CD8-positive, alpha-beta memory T cell (primary cell): ENCODE measurements at regions not wholly inside any gene's neighbourhood (a gene's known extent, or its start where the extent isn't known, plus 50 kb on each side); places are given as distances from the start of the nearest gene placed in this dataset.
"Not testable (repeated sequence)": the region's sequence is repeated elsewhere in the genome, so short reads cannot be mapped to it uniquely, and the experiment has no call there.

Experiments
- CTCF ChIA-PET: fragments of 350-600 bp; sonication (Branson Sonifier 250); formaldehyde crosslinking; loops from one replicate; lab custom pipeline; 2021; ENCODE audit warnings: antibody characterized with exemption; lab: Charles Lee
- POLR2A ChIA-PET: fragments of 350-600 bp; sonication (Branson Sonifier 250); formaldehyde crosslinking; loops from one replicate; lab custom pipeline; 2021; ENCODE audit warnings: antibody characterized with exemption; lab: Charles Lee
- DNase-seq, 5 donors: peaks; one replicate each; pipeline versions ENCODE4 v3.0.0 to v3.0.0-alpha.2; 2020 to 2022; ENCODE audit warnings: mixed read lengths in 1 of 5
- H3K27ac ChIP-seq: one replicate; pipeline ENCODE4 v1.7.0; 2013; ENCODE audit warnings: low read depth, mild to moderate bottlenecking, low read length, moderate library complexity
- H3K27me3 ChIP-seq: 2 replicates; pipeline ENCODE4 v1.7.0; 2013; ENCODE audit warnings: low read length, mild to moderate bottlenecking; ENCODE audit not compliant: insufficient read depth, poor library complexity, severe bottlenecking
- H3K36me3 ChIP-seq: 2 replicates; pipeline ENCODE4 v1.7.0; 2013; ENCODE audit warnings: mild to moderate bottlenecking, low read length, moderate library complexity; ENCODE audit not compliant: insufficient read depth
- H3K4me1 ChIP-seq: 2 replicates; pipeline ENCODE4 v1.7.0; 2013; ENCODE audit warnings: mild to moderate bottlenecking, low read length, moderate library complexity; ENCODE audit not compliant: insufficient read depth
- H3K4me3 ChIP-seq: 2 replicates; pipeline ENCODE4 v1.7.0; 2013; ENCODE audit warnings: mild to moderate bottlenecking, low read length
- H3K9me3 ChIP-seq: 2 replicates; pipeline ENCODE4 v1.7.0; 2013; ENCODE audit warnings: mild to moderate bottlenecking, low read length
- H3K27ac Mint-ChIP-seq, 8 donors: one replicate each; pipeline ENCODE4 v1.8.0; 2020 to 2021; ENCODE audit warnings: mixed read lengths in 8 of 8, mild to moderate bottlenecking in 6 of 8, inconsistent platforms in 3 of 8, moderate library complexity in 3 of 8
- H3K27me3 Mint-ChIP-seq, 2 donors: one replicate each; pipeline ENCODE4 v1.8.0; 2020 to 2021; ENCODE audit warnings: mixed read lengths in 2 of 2, mild to moderate bottlenecking in 1 of 2, moderate library complexity in 1 of 2
- H3K36me3 Mint-ChIP-seq, 3 donors: one replicate each; pipeline ENCODE4 v1.8.0; 2020 to 2021; ENCODE audit warnings: mixed read lengths in 3 of 3, inconsistent platforms in 1 of 3, mild to moderate bottlenecking in 1 of 3
- H3K4me1 Mint-ChIP-seq, 3 donors: one replicate each; pipeline ENCODE4 v1.8.0; 2020 to 2021; ENCODE audit warnings: mixed read lengths in 3 of 3, inconsistent platforms in 1 of 3, mild to moderate bottlenecking in 1 of 3
- H3K4me3 Mint-ChIP-seq, 7 donors: one replicate each; pipeline ENCODE4 v1.8.0; 2020 to 2021; ENCODE audit warnings: mixed read lengths in 7 of 7, mild to moderate bottlenecking in 6 of 7, moderate library complexity in 4 of 7, inconsistent platforms in 2 of 7
- H3K9me3 Mint-ChIP-seq, 5 donors: one replicate each; pipeline ENCODE4 v1.8.0; 2020 to 2022; ENCODE audit warnings: mixed read lengths in 5 of 5, mild to moderate bottlenecking in 3 of 5, moderate library complexity in 2 of 5, inconsistent platforms in 1 of 5

GRCh38 chr6:112595841-112596240, 248.7 kb downstream of the RFPL4B start:
- H3K27me3 ChIP-seq = no peaks in the 10 kb centered on the region
- Mint-ChIP-seq H3K36me3 (no peaks in the 10 kb centered on the region), H3K27ac (no peak overlapping the region), H3K4me1 (no peaks in the 10 kb centered on the region), H3K9me3 (peaks cover 0 to 13% (median 2%) of the 10 kb centered on the region in 5 donors), H3K27me3 (no peaks in the 10 kb centered on the region), H3K4me3 (no peak overlapping the region)
- H3K27ac ChIP-seq = no peak overlapping the region
- H3K4me1 ChIP-seq = no peaks in the 10 kb centered on the region
- DNase-seq = no peak
- CTCF ChIA-PET = no interaction called here
- H3K4me3 ChIP-seq = no peak overlapping the region
- H3K9me3 ChIP-seq = peaks cover 5% of the 10 kb centered on the region
- POLR2A ChIA-PET = no interaction called here
- no peaks in the 10 kb centered on the region for H3K36me3 ChIP-seq

GRCh38 chr6:112597176-112597575, 250.0 kb downstream of the RFPL4B start:
- no peak for DNase-seq
- H3K4me3 Mint-ChIP-seq = no peak overlapping the region
- H3K9me3 Mint-ChIP-seq = peaks cover 0 to 7% (median 2%) of the 10 kb centered on the region in 5 donors
- Histone ChIP-seq H3K27ac (no peak overlapping the region), H3K9me3 (peaks cover under 1% of the 10 kb centered on the region), H3K36me3 (no peaks in the 10 kb centered on the region), H3K27me3 (no peaks in the 10 kb centered on the region), H3K4me3 (no peak overlapping the region), H3K4me1 (no peaks in the 10 kb centered on the region)
- ChIA-PET POLR2A (no interaction called here), CTCF (no interaction called here)
- no peaks in the 10 kb centered on the region for H3K27me3 Mint-ChIP-seq
- H3K4me1 Mint-ChIP-seq = no peaks in the 10 kb centered on the region
- no peak overlapping the region for H3K27ac Mint-ChIP-seq
- H3K36me3 Mint-ChIP-seq = no peaks in the 10 kb centered on the region

GRCh38 chr6:112600168-112600567, 253.0 kb downstream of the RFPL4B start:
- ChIA-PET POLR2A (no interaction called here), CTCF (no interaction called here)
- Histone ChIP-seq H3K27me3 (no peaks in the 10 kb centered on the region), H3K4me1 (no peaks in the 10 kb centered on the region), H3K27ac (no peak overlapping the region), H3K9me3 (no peaks in the 10 kb centered on the region), H3K4me3 (no peak overlapping the region), H3K36me3 (no peaks in the 10 kb centered on the region)
- no peak overlapping the region for H3K27ac Mint-ChIP-seq
- H3K4me3 Mint-ChIP-seq = no peak overlapping the region
- no peaks in the 10 kb centered on the region for H3K4me1 Mint-ChIP-seq
- no peaks in the 10 kb centered on the region for H3K27me3 Mint-ChIP-seq
- peaks cover 0 to 4% (median 2%) of the 10 kb centered on the region in 5 donors for H3K9me3 Mint-ChIP-seq
- DNase-seq = no peak
- no peaks in the 10 kb centered on the region for H3K36me3 Mint-ChIP-seq

- peaks cover 0 to 6% (median 5%) of the 10 kb centered on the region in 5 donors for H3K9me3 Mint-ChIP-seq
- no peak for DNase-seq
- H3K27me3 Mint-ChIP-seq = no peaks in the 10 kb centered on the region
- no peak overlapping the region for H3K4me3 Mint-ChIP-seq
- H3K27ac Mint-ChIP-seq = no peak overlapping the region
- POLR2A ChIA-PET = no interaction called here
- CTCF ChIA-PET = no interaction called here
- no peak overlapping the region for H3K27ac ChIP-seq
- H3K36me3 Mint-ChIP-seq = peaks cover 0 to 3% (median 0%) of the 10 kb centered on the region in 3 donors
- H3K4me1 ChIP-seq = no peaks in the 10 kb centered on the region
- no peaks in the 10 kb centered on the region for H3K9me3 ChIP-seq
- no peaks in the 10 kb centered on the region for H3K4me1 Mint-ChIP-seq
- no peaks in the 10 kb centered on the region for H3K36me3 ChIP-seq
- no peak overlapping the region for H3K4me3 ChIP-seq
- H3K27me3 ChIP-seq = no peaks in the 10 kb centered on the region
Measured at GRCh38 chr6:112603726-112604125, 256.6 kb downstream of the RFPL4B start.

GRCh38 chr6:112606656-112607435, 259.7 kb downstream of the RFPL4B start:
- ChIA-PET POLR2A (no interaction called here), CTCF (no interaction called here)
- no peak for DNase-seq
- no peak overlapping the region for H3K27ac ChIP-seq
- Mint-ChIP-seq H3K27me3 (no peaks in the 10 kb centered on the region), H3K36me3 (peaks cover 0 to 3% (median 0%) of the 10 kb centered on the region in 3 donors), H3K4me3 (no peak overlapping the region), H3K9me3 (peaks cover 3 to 7% (median 6%) of the 10 kb centered on the region in 5 donors), H3K27ac (no peak overlapping the region), H3K4me1 (no peaks in the 10 kb centered on the region)
- no peaks in the 10 kb centered on the region for H3K27me3 ChIP-seq
- no peaks in the 10 kb centered on the region for H3K4me1 ChIP-seq
- no peak overlapping the region for H3K4me3 ChIP-seq
- no peaks in the 10 kb centered on the region for H3K36me3 ChIP-seq
- no peaks in the 10 kb centered on the region for H3K9me3 ChIP-seq

GRCh38 chr6:112608925-112609324, 261.8 kb downstream of the RFPL4B start:
- H3K9me3 Mint-ChIP-seq, H3K27me3 ChIP-seq, H3K36me3 Mint-ChIP-seq, DNase-seq, H3K4me1 ChIP-seq, H3K27ac ChIP-seq, CTCF ChIA-PET, POLR2A ChIA-PET, H3K27ac Mint-ChIP-seq, H3K4me1 Mint-ChIP-seq, H3K9me3 ChIP-seq, H3K27me3 Mint-ChIP-seq, H3K4me3 ChIP-seq, H3K4me3 Mint-ChIP-seq, H3K36me3 ChIP-seq: not testable (repeated sequence)

- ChIA-PET CTCF (no interaction called here), POLR2A (no interaction called here)
- no peak overlapping the region for H3K4me3 ChIP-seq
- no peaks in the 10 kb centered on the region for H3K4me1 Mint-ChIP-seq
- H3K27ac ChIP-seq = no peak overlapping the region
- no peaks in the 10 kb centered on the region for H3K4me1 ChIP-seq
- H3K4me3 Mint-ChIP-seq = no peak overlapping the region
- H3K27me3 Mint-ChIP-seq = peaks cover 0 to 1% of the 10 kb centered on the region in 2 donors
- H3K36me3 Mint-ChIP-seq = peaks cover 0 to 2% (median 0%) of the 10 kb centered on the region in 3 donors
- no peaks in the 10 kb centered on the region for H3K27me3 ChIP-seq
- no peaks in the 10 kb centered on the region for H3K36me3 ChIP-seq
- DNase-seq = no peak
- no peaks in the 10 kb centered on the region for H3K9me3 ChIP-seq
- no peak overlapping the region for H3K27ac Mint-ChIP-seq
- H3K9me3 Mint-ChIP-seq = peaks cover 3 to 8% (median 5%) of the 10 kb centered on the region in 5 donors
Measured at GRCh38 chr6:112613410-112613809, 266.3 kb downstream of the RFPL4B start.

GRCh38 chr6:112618849-112619248, 271.7 kb downstream of the RFPL4B start:
- ChIA-PET POLR2A (no interaction called here), CTCF (no interaction called here)
- Mint-ChIP-seq H3K9me3 (peaks cover 0 to 10% (median 2%) of the 10 kb centered on the region in 5 donors), H3K27me3 (peaks cover 0 to 1% of the 10 kb centered on the region in 2 donors), H3K4me1 (no peaks in the 10 kb centered on the region), H3K4me3 (no peak overlapping the region), H3K27ac (no peak overlapping the region), H3K36me3 (no peaks in the 10 kb centered on the region)
- H3K4me3 ChIP-seq = no peak overlapping the region
- no peaks in the 10 kb centered on the region for H3K27me3 ChIP-seq
- H3K4me1 ChIP-seq = no peaks in the 10 kb centered on the region
- no peaks in the 10 kb centered on the region for H3K36me3 ChIP-seq
- DNase-seq = no peak
- no peaks in the 10 kb centered on the region for H3K9me3 ChIP-seq
- no peak overlapping the region for H3K27ac ChIP-seq
